HG02678 (cell line): ENCODE measurements at regions not wholly inside any gene's neighbourhood (a gene's known extent, or its start where the extent isn't known, plus 50 kb on each side); places are given as distances from the start of the nearest gene placed in this dataset.

ENCODE experiments used
- ATAC-seq: cut with Tn5 transposase; IDR thresholded peaks from one replicate; pipeline ENCODE4 v1.9.1; 2021; ENCODE audit warnings: mild to moderate bottlenecking, moderate library complexity; ENCODE audit not compliant: unreplicated experiment

DNA sequence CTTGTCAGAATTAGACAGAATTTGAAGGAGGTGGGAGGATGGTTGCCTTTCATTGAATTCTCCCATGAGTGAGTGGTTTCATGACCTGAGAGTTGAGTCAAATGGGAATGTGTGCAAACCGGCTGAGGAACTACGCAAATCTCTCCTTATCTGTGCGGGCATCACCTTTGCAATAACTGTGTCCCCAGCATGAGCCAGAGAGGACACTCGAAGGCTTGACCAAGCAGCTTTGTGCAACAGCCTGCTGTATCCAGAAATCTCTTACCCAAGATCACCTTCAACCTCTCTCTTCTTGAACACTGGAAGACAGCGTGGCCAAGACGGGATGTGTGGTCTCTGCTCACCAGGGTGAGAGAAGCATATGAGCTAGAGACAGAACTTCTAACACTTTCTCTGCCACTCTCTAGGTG, 93.8 kb upstream of the IKZF1 start:
- ATAC-seq, result peak; percentile 36

DNA sequence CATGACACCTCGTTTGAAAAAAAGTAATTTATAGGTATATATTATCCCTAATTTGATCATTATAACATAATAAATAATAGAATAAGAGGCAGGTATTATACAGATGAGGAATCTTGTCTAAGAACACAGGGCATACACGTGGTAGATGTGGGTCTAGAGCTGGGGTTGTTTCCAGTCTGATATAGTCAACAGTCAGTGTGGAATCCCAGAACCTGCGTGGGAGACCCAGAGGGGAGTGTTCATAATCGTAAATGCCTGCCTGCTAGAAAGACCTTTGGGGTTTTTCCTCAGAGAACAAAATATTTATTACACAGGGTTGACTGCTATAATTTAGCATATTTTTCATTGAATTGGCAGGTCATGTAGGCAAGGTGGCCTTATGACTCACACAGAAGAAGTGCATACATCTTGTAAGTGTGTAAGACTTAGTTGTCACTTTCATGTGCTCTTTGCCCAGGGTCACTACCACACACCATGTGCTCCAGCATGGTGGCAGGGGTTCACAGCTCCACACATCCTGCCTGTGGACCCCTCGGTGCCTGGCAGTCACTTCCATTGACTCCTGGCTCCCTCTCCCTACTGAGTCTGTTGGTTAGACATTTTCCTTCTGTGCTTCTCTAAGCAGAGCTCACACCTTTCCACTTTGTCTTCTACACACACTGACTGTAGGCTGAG, 94.9 kb upstream of the IKZF1 start:
- no peak for ATAC-seq

DNA sequence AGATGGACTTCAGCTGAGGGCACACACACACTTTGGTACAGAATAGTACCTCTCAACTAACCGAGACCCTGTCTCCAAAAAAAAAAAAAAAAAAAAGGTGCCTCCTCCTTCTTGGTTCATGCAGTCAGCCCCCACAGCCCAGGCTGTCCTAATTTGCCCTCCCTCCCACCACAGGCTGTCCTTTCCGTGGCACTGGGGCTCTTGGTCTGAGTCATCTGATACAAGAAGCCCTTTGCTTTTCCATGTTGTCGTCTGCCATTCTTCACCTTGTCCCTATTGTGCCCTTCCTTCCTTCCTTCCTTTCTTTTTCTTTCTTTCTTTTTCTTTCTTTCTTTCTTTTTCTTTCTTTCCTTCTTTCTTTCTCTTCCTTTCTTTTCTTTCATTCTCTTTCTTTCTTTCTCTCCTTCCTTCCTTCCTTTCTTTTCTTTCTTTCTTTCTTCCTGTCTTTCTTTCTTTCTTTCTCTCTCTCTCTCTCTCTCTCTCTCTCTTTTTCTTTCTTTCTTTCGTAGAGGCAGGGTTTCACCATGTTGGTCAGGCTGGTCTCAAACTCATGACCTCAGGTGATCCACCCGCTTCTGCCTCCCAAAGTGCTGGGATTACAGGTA, 96.0 kb upstream of the IKZF1 start:
- no peak for ATAC-seq

DNA sequence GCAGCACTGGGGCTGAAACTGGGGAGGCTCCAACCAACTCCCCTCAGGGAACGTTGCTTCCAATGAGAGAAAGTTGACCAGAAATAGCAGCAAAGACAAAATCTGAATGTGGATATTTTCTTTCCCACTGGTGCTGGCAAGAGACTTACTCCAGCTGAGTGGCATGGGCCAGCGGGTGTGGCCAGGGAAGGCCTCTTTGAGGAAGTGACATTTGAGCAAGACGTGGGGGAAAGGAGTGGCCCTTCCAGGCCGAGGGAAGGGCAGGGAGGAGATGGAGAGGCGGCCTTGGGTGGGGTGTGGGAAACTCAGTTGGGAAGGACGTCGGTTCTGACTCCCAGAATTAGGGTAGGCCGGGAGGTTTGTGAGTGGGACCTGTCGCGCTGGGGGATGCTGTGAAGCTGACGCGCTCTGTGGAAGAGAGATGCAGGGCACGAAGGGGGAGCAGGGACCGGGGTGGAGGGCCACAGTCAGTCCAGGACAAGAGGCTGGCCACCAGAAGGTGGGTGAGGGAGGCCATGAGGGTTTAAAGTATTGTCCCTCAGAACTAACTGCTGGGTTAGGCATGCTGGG, 96.7 kb upstream of the IKZF1 start:
- ATAC-seq, result no peak

DNA sequence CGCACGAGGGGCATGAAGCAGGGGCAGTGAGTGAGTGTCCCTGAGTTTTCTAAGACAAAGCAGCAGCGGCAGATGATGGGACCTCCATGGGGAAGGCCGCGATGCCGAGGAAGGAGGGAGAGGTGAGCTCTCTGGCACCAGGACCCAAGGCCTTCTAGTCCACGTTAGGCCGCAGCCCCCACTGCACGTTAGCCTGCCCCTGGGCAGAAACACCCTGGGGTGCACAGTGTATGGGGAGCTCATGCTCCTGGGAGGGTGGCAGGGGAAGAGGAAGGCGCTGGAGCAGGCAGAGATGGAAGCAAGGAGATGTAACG, 97.3 kb upstream of the IKZF1 start:
- no peak for ATAC-seq

DNA sequence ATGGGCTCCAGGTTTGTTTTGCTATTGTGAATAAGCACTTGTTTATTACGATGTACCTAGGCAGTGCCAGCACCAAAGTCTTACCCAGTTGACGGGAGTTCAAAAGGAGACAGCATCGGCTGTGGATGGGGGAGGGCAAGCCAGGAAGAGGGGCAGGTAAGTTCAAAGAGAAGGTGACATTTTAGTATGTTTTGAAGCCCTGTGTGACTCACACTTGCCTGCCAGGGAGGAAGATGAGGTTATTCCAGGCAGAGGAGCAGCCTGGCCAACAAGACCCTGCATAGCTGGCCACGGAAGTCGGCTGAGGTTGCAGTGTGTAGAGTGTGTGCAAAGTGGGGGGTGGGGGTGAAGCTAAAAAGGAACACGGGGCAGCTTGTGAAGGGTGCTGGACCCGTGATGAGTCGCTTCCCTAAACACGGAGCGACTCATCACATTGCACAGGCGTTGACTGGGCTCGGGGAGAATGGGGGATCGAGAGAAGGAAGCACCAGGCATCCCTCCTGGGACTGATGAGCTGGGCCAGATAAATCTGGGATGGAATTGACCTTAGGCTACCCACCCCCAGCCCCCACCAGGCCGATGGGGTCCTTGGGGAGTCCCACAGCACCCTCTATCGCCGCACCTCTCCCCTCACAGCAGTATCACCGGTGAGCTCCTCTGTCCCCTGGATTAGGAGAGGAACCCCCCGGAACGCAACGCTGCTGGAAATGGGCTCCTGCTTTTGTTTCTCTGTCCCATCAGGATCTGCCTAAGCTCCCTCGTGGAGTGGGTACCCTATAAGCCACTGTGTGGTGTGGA, 97.9 kb upstream of the IKZF1 start:
- no peak for ATAC-seq

DNA sequence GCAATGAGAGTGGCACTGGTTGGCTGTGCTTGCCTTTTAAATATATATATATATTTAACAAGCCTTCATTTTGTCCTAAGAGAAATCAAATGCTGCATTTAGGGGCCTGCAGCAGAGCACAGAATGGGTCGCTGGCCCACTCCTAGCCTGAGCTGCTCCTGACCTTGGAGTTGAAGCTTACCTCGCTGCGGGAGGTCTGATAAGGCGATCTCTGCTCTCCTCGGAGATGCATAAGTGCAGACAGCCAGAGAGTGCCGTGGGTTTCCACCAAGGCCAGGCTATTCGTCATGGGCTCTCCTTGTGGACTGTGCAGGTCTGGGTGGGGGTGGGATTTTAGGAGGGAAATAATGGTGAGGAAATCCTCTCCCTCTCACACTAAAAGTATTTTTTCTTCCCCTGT, 99.5 kb upstream of the IKZF1 start:
- no peak for ATAC-seq

DNA sequence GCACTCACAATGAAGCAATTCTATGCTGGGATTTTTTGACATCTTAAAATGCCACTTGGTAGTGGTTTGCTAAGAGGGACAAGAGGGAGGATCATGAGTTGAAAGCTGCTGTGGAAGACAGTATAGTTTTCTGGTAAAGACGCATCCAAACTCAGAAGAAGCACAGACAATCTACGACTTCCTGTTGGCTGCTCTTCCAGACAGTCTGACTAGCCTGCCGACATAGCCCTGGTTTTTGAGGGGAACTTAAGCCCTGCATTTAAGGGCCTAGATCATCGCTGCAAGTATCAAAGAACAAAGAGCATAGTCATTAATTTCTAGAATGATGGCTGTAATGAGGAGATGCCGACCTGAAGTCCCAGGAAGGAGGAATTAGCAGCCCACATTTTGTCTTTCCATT, 99.9 kb upstream of the IKZF1 start:
- no peak for ATAC-seq

DNA sequence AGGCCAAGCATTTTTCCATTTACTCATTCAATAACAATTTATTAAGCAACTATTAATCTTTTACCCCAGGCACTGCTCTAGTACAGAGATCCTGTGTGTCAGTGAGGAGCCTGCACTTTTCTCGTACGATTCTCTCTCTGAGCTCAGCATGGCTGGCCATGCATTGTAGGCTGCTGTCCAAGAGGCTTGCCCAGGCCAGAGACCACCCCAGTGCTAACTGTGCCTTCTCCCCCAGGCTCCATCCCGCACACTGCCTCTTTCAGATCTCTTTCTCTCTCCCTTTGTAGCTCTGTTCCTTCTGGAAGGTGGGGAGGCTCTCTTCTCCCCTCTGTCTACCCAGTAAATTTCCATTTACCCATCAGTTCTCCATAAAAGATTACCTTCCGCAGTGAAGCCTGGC, 101.0 kb upstream of the IKZF1 start:
- no peak for ATAC-seq

DNA sequence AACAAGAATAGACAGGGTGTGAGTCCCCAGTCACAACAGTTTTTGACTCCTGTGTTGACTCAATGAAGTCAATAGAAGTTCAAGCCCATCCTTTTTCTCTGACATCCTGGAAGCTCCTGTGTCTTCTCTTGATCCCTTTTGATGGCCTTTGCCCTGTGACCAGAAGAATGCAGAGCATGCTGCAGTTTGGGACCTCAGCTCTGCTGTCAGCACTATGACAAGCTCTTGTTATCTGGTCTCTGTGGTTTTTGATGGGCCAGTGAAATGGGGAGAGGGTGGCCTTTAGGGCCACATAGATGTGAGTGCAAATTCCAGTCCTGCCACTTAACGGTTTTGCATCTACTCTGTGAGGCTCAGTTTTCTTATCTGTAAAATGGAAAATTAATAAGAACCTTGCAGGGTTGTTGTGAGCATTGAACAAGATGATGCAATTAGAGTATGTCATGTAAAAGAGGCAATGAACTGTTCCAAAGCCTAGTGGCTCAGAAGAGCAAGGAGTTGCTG, 102.4 kb upstream of the IKZF1 start:
- no peak for ATAC-seq

DNA sequence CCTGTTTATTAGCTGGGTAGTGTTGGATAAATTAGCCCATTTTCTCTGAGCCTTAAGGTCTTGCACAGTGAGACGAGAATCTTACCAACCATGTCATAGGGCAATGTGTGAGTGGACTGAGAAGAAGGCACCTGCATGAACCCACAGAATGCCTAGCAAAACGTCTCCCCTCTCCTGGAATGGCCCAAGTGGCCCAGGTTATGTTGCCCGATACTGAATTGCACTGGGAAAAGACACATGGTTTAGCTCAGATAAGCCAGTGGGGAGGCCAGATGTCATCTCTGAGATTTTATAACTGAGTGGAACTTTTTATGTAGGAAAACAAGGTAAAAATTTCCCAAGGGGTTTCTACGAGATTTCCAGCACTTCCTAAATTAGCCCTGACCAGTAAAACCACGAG, 104.7 kb upstream of the IKZF1 start:
- no peak for ATAC-seq

DNA sequence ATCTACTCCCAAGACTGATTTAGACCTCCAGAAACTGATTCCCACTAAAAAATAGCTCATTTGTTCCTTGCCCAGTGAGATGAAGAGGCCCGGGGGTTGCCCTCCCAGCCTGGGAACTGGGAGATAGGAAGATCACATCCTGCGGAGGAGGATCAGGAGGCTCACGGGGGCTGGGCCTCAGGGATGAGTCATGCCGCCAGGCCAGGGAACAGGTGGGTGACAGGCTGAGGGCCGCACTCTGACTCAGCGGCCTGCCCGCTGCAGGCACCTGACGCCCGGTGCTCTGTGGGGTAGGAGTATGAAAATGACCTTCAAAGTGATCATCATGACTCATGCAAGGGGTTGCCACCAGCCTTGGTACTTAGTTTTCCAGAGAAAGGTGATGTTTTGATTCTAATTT, 104.5 kb upstream of the ZPBP start:
- ATAC-seq, result peak; percentile 94

DNA sequence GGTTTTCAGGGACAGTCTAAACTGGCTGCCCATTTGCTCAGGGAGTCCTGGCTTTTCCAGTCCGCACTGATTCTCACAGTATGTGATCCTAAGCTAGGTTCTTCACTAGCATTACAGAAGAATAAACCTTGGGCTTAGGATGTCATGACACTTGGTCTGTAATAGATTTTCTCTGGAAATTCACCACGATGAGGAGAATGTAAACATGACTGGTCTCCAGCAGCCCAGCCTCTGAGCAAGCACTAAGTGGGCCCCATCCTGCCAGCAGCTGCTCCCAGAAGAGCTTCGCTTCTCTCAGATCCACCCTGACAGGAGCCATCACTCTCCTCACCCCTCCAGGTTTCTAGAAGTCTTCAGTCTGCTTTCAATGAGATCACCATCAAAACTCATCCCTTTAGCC, 103.7 kb upstream of the ZPBP start:
- ATAC-seq, result no peak

DNA sequence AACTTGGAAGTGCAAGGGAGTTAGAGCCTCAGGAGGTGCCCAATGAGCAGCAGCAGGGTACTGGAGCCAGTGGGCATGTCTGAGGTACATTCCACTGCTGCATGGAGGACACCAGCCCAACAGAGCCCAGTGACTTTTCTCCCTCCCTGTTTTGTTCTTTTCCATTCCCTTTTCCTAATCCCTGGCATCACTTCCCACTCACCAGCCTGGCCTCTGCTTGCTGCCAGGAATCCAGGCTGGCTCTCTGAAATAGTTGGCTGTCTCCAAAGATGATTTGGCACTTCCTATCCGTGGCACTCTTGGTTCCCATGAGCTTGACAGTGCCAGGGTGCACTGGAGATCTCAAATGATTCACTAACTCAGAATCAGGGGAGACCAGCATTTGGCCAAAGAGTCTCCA, 97.7 kb upstream of the ZPBP start:
- no peak for ATAC-seq

DNA sequence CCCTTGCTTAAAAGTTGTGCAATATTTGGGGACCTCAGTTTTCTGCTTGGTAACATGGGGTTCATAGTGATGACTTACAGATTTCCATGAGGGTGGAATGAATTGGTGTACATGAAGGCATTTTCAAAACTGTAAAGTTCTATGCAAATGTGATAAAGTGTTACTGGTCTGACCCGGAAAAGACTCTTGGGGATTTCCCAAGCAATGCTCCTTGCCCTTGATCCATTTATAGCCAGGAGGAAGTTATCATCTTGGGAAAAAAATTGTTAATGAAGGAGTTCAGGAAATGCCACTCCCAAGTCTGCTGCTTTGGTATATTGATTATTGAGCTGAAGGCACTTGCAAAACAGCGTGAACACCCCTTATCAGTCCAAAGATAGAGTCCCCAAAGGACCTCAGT, 96.3 kb upstream of the ZPBP start:
- ATAC-seq, result no peak

DNA sequence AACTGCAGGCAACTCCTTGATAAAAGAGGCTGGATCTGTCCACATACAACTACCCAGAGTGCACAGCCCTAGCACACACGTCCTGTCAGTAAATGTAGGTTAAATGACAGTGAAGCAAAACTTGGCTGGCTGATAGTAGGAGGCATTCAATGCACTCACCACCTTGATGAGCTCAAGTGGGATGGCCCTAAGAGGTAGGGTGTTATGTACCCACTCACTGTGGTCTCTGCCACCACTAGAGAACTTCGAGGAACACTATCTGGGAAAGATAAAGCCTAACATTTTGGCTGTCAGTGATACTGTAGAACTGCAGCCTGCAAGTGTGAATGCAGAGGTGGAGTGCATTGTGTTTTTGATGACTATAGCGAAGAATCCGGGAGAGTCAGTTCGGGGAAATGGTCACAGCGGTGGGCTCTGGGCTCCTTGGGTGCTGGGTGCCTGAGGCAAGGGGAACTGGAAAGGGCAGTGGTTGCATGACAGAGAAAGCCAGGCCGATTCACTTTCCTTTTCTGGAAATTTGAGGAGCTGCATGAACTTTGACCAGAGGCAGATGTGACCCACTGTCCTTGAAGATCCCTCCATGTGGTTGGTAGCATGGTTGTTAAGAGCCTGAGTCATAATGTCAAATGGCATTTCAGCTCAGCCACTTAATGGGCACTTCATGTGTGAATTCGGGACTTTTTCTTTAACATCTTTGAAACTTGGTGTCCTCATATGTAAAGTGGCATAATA, 93.1 kb upstream of the ZPBP start:
- no peak for ATAC-seq

DNA sequence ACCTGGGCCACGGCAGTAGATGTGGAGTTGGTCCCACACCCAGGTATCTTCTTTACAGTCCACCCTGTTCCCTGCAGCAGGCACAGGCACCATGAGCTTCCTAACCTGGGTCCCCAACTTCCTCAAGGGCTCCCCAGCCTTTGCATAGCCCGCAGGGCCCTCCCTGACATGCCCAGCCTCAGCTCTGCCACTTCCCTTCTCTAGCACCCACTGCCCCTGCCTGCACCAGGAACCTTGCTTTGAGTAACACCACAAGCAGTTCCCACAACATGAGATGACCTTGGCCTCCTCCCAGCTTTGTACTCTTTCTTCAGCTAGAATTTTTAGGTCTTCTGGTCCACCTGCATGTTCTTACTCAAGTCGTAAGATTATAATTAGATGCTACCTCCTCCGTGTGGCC, 92.2 kb upstream of the ZPBP start:
- no peak for ATAC-seq

DNA sequence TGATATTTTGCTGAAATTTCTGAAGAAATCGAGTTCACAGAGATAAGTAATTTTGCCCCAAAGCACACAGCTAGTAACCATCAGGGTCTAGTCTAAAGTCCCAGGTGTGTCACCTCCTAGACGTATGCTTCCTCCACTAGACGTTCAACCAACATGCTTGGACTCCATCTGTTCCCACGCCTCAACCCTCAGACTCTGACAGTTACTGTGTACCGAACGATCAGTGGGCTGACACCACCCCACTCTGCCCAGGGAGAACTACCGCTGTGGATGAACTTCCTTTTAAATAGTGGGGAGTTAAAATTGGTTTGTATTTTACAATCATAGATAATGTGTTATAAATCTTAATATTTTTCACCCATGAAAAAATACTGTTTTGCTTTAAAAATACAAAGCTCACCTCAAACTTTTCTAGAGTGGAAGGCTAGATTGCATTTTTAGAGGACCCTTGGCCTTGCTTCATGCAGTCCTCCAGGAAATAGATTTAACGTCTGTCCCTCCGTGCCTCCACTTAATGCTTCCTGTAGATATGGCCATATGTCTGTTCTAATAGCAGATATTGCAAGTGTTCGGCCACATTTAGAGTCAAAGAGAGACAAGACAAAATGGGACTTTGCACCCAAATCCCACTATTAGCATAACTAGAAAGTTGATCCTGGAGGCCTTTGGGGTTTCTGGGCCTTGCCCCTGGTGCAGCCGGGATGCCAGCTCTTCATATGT, 91.4 kb upstream of the ZPBP start:
- no peak for ATAC-seq

DNA sequence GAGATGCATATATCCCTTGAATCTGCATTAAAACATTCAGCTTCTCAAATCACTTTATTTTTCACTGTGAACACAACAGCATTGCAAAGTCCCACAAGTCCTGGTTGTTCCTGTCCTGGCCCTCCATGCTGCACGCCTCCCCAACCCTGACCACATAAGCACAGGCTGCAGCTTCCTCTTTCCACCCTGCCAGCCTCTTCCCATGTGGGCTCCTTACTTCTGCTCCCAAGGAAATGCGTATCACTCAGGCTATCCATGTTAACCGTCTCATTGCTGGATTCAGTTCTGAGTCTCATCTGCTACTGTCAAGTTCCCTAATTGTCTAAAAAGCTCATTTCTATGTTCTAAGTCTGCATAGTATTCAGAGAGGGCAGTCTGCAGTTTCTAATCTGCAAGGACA, 89.7 kb upstream of the ZPBP start:
- no peak for ATAC-seq

DNA sequence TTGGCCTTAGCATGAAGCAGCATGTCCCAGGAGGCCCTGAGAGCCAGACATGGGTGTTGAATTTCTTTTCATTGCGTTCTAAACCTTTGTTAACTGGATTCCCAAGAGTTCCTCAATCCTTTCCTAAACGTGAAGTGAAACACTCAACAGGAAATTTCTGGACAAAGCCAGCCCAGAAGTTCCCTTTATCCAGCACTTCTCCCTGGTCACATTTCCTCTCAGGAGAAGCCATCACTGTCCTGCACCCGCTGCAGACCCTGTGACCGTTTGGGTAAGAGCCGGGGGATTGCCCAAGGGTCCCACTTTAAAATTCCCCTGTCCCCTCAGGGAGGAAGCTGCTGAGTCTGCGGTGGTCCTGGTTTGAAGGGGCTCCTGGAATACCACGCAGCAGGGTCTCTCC, 88.0 kb upstream of the ZPBP start:
- no peak for ATAC-seq

DNA sequence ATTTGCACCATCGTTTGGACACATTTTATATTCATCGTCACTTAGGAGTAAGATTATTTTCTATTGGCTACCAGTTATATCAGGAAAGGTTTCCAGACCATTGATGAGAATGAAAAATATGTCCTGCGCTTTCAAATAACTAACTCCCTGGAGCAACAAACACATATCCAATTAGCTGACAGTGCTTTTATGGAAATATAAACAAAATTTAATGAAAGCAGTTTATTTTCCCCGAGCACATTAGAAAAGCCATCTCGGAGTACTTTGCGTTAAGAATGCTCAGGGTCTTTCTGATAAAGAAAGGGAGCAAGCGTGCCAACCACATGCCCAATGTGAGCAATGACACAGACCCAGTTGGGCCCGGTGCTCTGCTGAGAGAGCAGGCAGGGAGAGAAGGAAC, 85.1 kb upstream of the ZPBP start:
- no peak for ATAC-seq
